H1 (cell line): ENCODE measurements at regions not wholly inside any gene's neighbourhood (a gene's known extent, or its start where the extent isn't known, plus 50 kb on each side); places are given as distances from the start of the nearest gene placed in this dataset.

Source experiments
- CTCF ChIA-PET: fragments of 300-600 bp; sonication (Branson Sonifier 250); formaldehyde crosslinking; loops from one replicate; lab custom pipeline; 2021; ENCODE audit not compliant: partially characterized antibody; lab: Charles Lee
- POLR2A ChIA-PET: fragments of 300-600 bp; sonication (Branson Sonifier 250); formaldehyde crosslinking; loops from one replicate; lab custom pipeline; 2021; ENCODE audit warnings: inconsistent platforms; ENCODE audit not compliant: partially characterized antibody; lab: Charles Lee
- DNase-seq, 2 experiments: peaks; one replicate each; pipeline versions ENCODE4 v3.0.0 to v3.0.0-alpha.2; 2010 to 2022; ENCODE audit warnings: low spot score in 2 of 2, low read depth in 1 of 2, mixed read lengths in 1 of 2
- FAIRE-seq: peaks from 2 replicates; lab custom pipeline; 2011; peaks lifted over from hg19 to GRCh38; lab: Jason Lieb, UNC
- H2AFZ ChIP-seq: 2 replicates; pipeline ENCODE4 v1.8.1; 2012; ENCODE audit warnings: low read length, inconsistent platforms
- H2AK5ac ChIP-seq: 2 replicates; pipeline ENCODE4 v1.6.1; 2013; ENCODE audit warnings: low read depth, low read length
- H2BK120ac ChIP-seq: replicated peaks from 2 replicates; pipeline ENCODE3; 2013; ENCODE audit warnings: low read depth, low read length, inconsistent platforms
- H2BK12ac ChIP-seq: 2 replicates; pipeline ENCODE4 v1.6.1; 2013; ENCODE audit warnings: low read depth, low read length
- H2BK15ac ChIP-seq: 2 replicates; pipeline ENCODE4 v1.6.1; 2013; ENCODE audit warnings: low read length
- H2BK20ac ChIP-seq: 2 replicates; pipeline ENCODE4 v1.6.1; 2013; ENCODE audit warnings: low read length
- H2BK5ac ChIP-seq: 2 replicates; pipeline ENCODE4 v1.6.1; 2013; ENCODE audit warnings: low read depth, low read length
- H3K14ac ChIP-seq: 2 replicates; pipeline ENCODE4 v1.6.1; 2013; ENCODE audit warnings: inconsistent platforms; ENCODE audit not compliant: insufficient read length
- H3K18ac ChIP-seq: 2 replicates; pipeline ENCODE4 v1.6.1; 2013; ENCODE audit warnings: low read length; ENCODE audit errors: extremely low read depth
- H3K23ac ChIP-seq: 2 replicates; pipeline ENCODE4 v1.6.1; 2013; ENCODE audit warnings: inconsistent platforms; ENCODE audit not compliant: insufficient read length
- H3K23me2 ChIP-seq: 2 replicates; pipeline ENCODE4 v1.6.1; 2013; ENCODE audit warnings: low read depth, low read length
- H3K27ac ChIP-seq: 2 replicates; pipeline ENCODE4 v1.6.1; 2011; ENCODE audit warnings: low read depth, low read length, inconsistent platforms
- H3K27me3 ChIP-seq, 4 experiments: replicated peaks in 1 of 4; 1 replicate in 1 of 4; 2 replicates in 3 of 4; pipeline versions ENCODE4 v1.6.1 to v1.8.1; 2011 to 2013; ENCODE audit warnings: low read length in 3 of 4, mild to moderate bottlenecking in 3 of 4, inconsistent platforms in 2 of 4, mixed read lengths in 2 of 4, moderate library complexity in 1 of 4; ENCODE audit not compliant: control insufficient read depth in 3 of 4, insufficient read depth in 3 of 4; ENCODE audit errors: extremely low read depth in 1 of 4
- H3K36me3 ChIP-seq, 4 experiments: 2 replicates each; pipeline versions ENCODE4 v1.6.1 to v1.8.1; 2011 to 2013; ENCODE audit warnings: mild to moderate bottlenecking in 4 of 4, low read length in 3 of 4, moderate library complexity in 2 of 4, control low read depth in 1 of 4, inconsistent platforms in 1 of 4; ENCODE audit not compliant: insufficient read depth in 4 of 4, control insufficient read depth in 2 of 4
- H3K4ac ChIP-seq: replicated peaks from 2 replicates; pipeline ENCODE3; 2013; ENCODE audit warnings: low read length, low read depth, mixed read lengths, inconsistent platforms; ENCODE audit not compliant: insufficient read length
- H3K4me1 ChIP-seq, 4 experiments: replicated peaks in 1 of 4; 1 replicate in 1 of 4; 2 replicates in 3 of 4; pipeline versions ENCODE4 v1.6.1 to v1.8.1; 2011 to 2013; ENCODE audit warnings: low read length in 3 of 4, inconsistent platforms in 2 of 4, mixed read lengths in 1 of 4; ENCODE audit not compliant: insufficient read depth in 4 of 4, control insufficient read depth in 3 of 4
- H3K4me2 ChIP-seq, 2 experiments: 2 replicates each; pipeline versions ENCODE4 v1.6.1 to v1.8.1; 2011 to 2013; ENCODE audit warnings: low read depth in 2 of 2, low read length in 2 of 2, control low read depth in 1 of 2, inconsistent platforms in 1 of 2, mild to moderate bottlenecking in 1 of 2; ENCODE audit not compliant: insufficient read depth in 1 of 2
- H3K4me3 ChIP-seq, 4 experiments: fragments of 200-600, 300-600 bp in 1 of 4; sonication (generic), shearing (Covaris generic), sonication (Bioruptor Twin) in 1 of 4; 2 replicates each; pipeline versions ENCODE4 v1.5.1 to v1.8.1; 2011 to 2016; ENCODE audit warnings: low read length in 4 of 4, low read depth in 3 of 4, control low read depth in 2 of 4, inconsistent platforms in 2 of 4, mild to moderate bottlenecking in 2 of 4, mixed read lengths in 1 of 4, moderate library complexity in 1 of 4; ENCODE audit not compliant: insufficient read depth in 2 of 4; ENCODE audit errors: extremely low read depth in 1 of 4
- H3K56ac ChIP-seq: replicated peaks from 2 replicates; pipeline ENCODE3; 2013; ENCODE audit warnings: low read depth, mild to moderate bottlenecking, mixed read lengths, low read length, inconsistent platforms; ENCODE audit not compliant: insufficient read length
- H3K79me1 ChIP-seq: 2 replicates; pipeline ENCODE4 v1.6.1; 2013; ENCODE audit warnings: low read depth, low read length, control low read depth
- H3K79me2 ChIP-seq, 2 experiments: 2 replicates each; pipeline versions ENCODE4 v1.6.1 to v1.8.1; 2012 to 2013; ENCODE audit warnings: low read length in 2 of 2, mild to moderate bottlenecking in 2 of 2, inconsistent platforms in 1 of 2; ENCODE audit not compliant: insufficient read depth in 2 of 2, control insufficient read depth in 1 of 2
- H3K9ac ChIP-seq, 4 experiments: replicated peaks in 1 of 4; 1 replicate in 1 of 4; 2 replicates in 3 of 4; pipeline versions ENCODE4 v1.6.1 to v1.8.1; 2011 to 2013; ENCODE audit warnings: low read depth in 3 of 4, low read length in 3 of 4, control low read depth in 2 of 4, mild to moderate bottlenecking in 2 of 4, moderate library complexity in 2 of 4, inconsistent platforms in 1 of 4; ENCODE audit errors: extremely low read depth in 1 of 4
- H3K9me3 ChIP-seq, 2 experiments: 2 replicates each; pipeline versions ENCODE4 v1.6.1 to v1.8.1; 2012 to 2013; ENCODE audit warnings: mild to moderate bottlenecking in 2 of 2, moderate library complexity in 2 of 2, control low read depth in 1 of 2, inconsistent platforms in 1 of 2, low read depth in 1 of 2, low read length in 1 of 2, mixed read lengths in 1 of 2; ENCODE audit not compliant: insufficient read depth in 2 of 2
- H4K20me1 ChIP-seq, 2 experiments: replicated peaks in 1 of 2; 2 replicates each; pipeline versions ENCODE3 to v1.8.1; 2011 to 2013; ENCODE audit warnings: inconsistent platforms in 2 of 2, low read length in 2 of 2, mild to moderate bottlenecking in 1 of 2; ENCODE audit not compliant: insufficient read depth in 2 of 2, control insufficient read depth in 1 of 2
- H4K5ac ChIP-seq: 2 replicates; pipeline ENCODE4 v1.6.1; 2013; ENCODE audit warnings: low read length, low read depth, mixed read lengths, inconsistent platforms; ENCODE audit not compliant: insufficient read length
- H4K8ac ChIP-seq: 2 replicates; pipeline ENCODE4 v1.8.0; 2013; ENCODE audit warnings: mild to moderate bottlenecking, moderate library complexity, low read length, inconsistent platforms; ENCODE audit not compliant: insufficient read depth; ENCODE audit errors: extremely low read depth
- H4K91ac ChIP-seq: replicated peaks from 2 replicates; pipeline ENCODE3; 2013; ENCODE audit warnings: low read length, mixed read lengths, inconsistent platforms; ENCODE audit not compliant: insufficient read length
- RFX5 ChIP-seq: IDR thresholded peaks from 2 replicates; pipeline ENCODE4 v1.6.1; 2011; ENCODE audit warnings: low read depth, low read length, improper control_type of control experiment, borderline replicate concordance
- SP1 ChIP-seq: IDR thresholded peaks from 2 replicates; pipeline ENCODE4 v1.6.1; 2011; ENCODE audit warnings: low read depth, low read length
- SP4 ChIP-seq: IDR thresholded peaks from 2 replicates; pipeline ENCODE4 v1.6.1; 2012; ENCODE audit warnings: low read length, inconsistent platforms

DNA sequence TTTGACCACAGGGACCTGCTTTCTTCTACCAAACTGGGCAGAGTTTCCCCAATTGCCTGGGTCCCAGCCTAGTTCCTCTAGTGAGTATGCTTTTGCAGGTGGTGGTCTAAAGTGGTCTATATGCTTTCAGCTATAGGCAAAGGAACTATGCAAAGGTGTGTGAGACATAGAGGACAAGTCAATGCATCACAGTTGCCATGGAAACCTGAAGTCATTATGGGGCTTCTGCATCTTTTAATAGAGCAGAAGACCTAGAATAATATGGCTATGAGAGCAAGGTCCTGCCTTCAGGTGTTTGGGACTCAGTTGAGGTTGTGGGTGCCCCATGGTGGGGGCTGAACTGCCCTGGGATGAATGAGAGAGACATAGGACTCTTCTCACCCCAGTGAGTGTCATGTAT, 92.1 kb upstream of the RAB40AL start:
- no peaks in the 10 kb centered on the region for H3K27me3 ChIP-seq
- no peak overlapping the region for H3K4me2 ChIP-seq
- no peak overlapping the region for H3K56ac ChIP-seq
- DNase-seq, result no peak
- no peak overlapping the region for H2AK5ac ChIP-seq
- no peak overlapping the region for H2BK20ac ChIP-seq
- H3K79me2 ChIP-seq, result no peaks in the 10 kb centered on the region
- no peaks in the 10 kb centered on the region for H3K23me2 ChIP-seq
- no peak overlapping the region for H3K9ac ChIP-seq
- H2BK12ac ChIP-seq, result no peak overlapping the region
- no peaks in the 10 kb centered on the region for H3K79me1 ChIP-seq
- H3K4me3 ChIP-seq, result no peak overlapping the region
- no peak for FAIRE-seq
- no peak overlapping the region for H3K27ac ChIP-seq
- no peak overlapping the region for H4K8ac ChIP-seq
- no peaks in the 10 kb centered on the region for H3K4me1 ChIP-seq
- no peak overlapping the region for H4K5ac ChIP-seq
- no peak overlapping the region for H3K14ac ChIP-seq
- H2AFZ ChIP-seq, result no peak overlapping the region
- H3K18ac ChIP-seq, result no peak overlapping the region
- ChIA-PET POLR2A (no interaction called here), CTCF (interaction anchor here (0.6 to 1.2 kb wide), 2 partner anchors 9 to 790 kb away, joined by 3 to 6 read pairs; no protein-coding TSS in a partner anchor)
- H4K20me1 ChIP-seq, result no peaks in the 10 kb centered on the region
- no peaks in the 10 kb centered on the region for H3K36me3 ChIP-seq
- no peak overlapping the region for H4K91ac ChIP-seq
- no peak overlapping the region for H2BK15ac ChIP-seq
- no peak overlapping the region for H3K23ac ChIP-seq
- H3K4ac ChIP-seq, result no peak overlapping the region
- H2BK120ac ChIP-seq, result no peak overlapping the region
- no peak overlapping the region for H2BK5ac ChIP-seq
- no peaks in the 10 kb centered on the region for H3K9me3 ChIP-seq
- TF ChIP-seq RFX5, result no peak
- no peak for TF ChIP-seq SP4
- TF ChIP-seq SP1, result no peak
